K562 (cell line): ENCODE measurements at regions not wholly inside any gene's neighbourhood (a gene's known extent, or its start where the extent isn't known, plus 50 kb on each side); places are given as distances from the start of the nearest gene placed in this dataset.

Source experiments
- ATAC-seq: fragments of 200-7000 bp; cut with Tn5 transposase; 3 replicates; pipeline ENCODE4 v1.9.1; 2020; ENCODE audit warnings: moderate library complexity
- BruUV-seq: library from RNA; stranded (reverse); fragments of 400-500 nt; replicated peaks from 2 replicates; lab custom pipeline; 2021; lab: Mats Ljungman, UMichigan
- CTCF ChIA-PET: fragments of 300-600 bp; formaldehyde crosslinking; extraction: SDS; loops from one replicate; lab custom pipeline; 2021; ENCODE audit warnings: low intra/inter-chr PET ratio; lab: Yijun Ruan, JAX
- POLR2A ChIA-PET: fragments of 300-600, 350-650 bp; sonication (Branson Sonifier 250); formaldehyde crosslinking; extraction: SDS; loops from one replicate; lab custom pipeline; 2021; ENCODE audit warnings: antibody characterized with exemption, inconsistent platforms; lab: Yijun Ruan, JAX
- DNase-seq, 4 experiments: peaks; one replicate each; pipeline versions ENCODE4 v3.0.0 to v3.0.0-alpha.2; 2011 to 2018; ENCODE audit warnings: low spot score in 3 of 4, mixed read lengths in 3 of 4; ENCODE audit errors: extremely low read depth in 1 of 4
- FAIRE-seq: peaks from 2 replicates; lab custom pipeline; 2011; peaks lifted over from hg19 to GRCh38; lab: Jason Lieb, UNC
- H2AFZ ChIP-seq: 2 replicates; pipeline ENCODE4 v1.6.0; 2011; ENCODE audit warnings: low read depth, low read length, control low read depth, inconsistent platforms
- H3K27ac ChIP-seq: fragments of 200-600 bp; 3 replicates; pipeline ENCODE4 v1.8.0; 2011; ENCODE audit warnings: low read depth, mild to moderate bottlenecking, control low read depth, inconsistent platforms, low read length, moderate library complexity, mixed read lengths; ENCODE audit errors: extremely low read depth
- H3K27me3 ChIP-seq, 2 experiments: fragments of 300-600 bp in 1 of 2; 2 replicates in 1 of 2; 3 replicates in 1 of 2; pipeline versions ENCODE4 v1.6.0 to v1.8.0; 2011; ENCODE audit warnings: inconsistent platforms in 2 of 2, low read length in 2 of 2, mild to moderate bottlenecking in 1 of 2, mixed read lengths in 1 of 2, moderate library complexity in 1 of 2; ENCODE audit not compliant: control insufficient read depth in 2 of 2, insufficient read depth in 2 of 2
- H3K36me3 ChIP-seq: fragments of 300-600 bp; 3 replicates; pipeline ENCODE4 v1.8.0; 2011; ENCODE audit warnings: mild to moderate bottlenecking, low read length, inconsistent platforms; ENCODE audit not compliant: control insufficient read depth, insufficient read depth
- H3K4me1 ChIP-seq, 2 experiments: fragments of 200-600 bp in 1 of 2; replicated peaks in 1 of 2; 2 replicates in 1 of 2; 3 replicates in 1 of 2; pipeline versions ENCODE4 v1.5.1 to v1.8.0; 2011; ENCODE audit warnings: inconsistent platforms in 2 of 2, low read length in 2 of 2, mild to moderate bottlenecking in 1 of 2, mixed read lengths in 1 of 2, moderate library complexity in 1 of 2; ENCODE audit not compliant: control insufficient read depth in 2 of 2, insufficient read depth in 2 of 2
- H3K4me2 ChIP-seq: 2 replicates; pipeline ENCODE4 v1.6.1; 2011; ENCODE audit warnings: low read length, control low read depth, inconsistent platforms, mixed read lengths; ENCODE audit not compliant: insufficient read depth
- H3K4me3 ChIP-seq: fragments of 200-600 bp; sonication (generic), shearing (Covaris generic); 2 replicates; pipeline ENCODE4 v1.5.1; 2016; ENCODE audit warnings: control low read depth, inconsistent platforms
- H3K79me2 ChIP-seq: fragments of 200-600 bp; 3 replicates; pipeline ENCODE4 v1.8.0; 2011; ENCODE audit warnings: low read length, inconsistent platforms; ENCODE audit not compliant: control insufficient read depth, insufficient read depth
- H3K9ac ChIP-seq, 2 experiments: 2 replicates each; pipeline versions ENCODE4 v1.6.0 to v1.6.1; 2011; ENCODE audit warnings: low read depth in 2 of 2, low read length in 2 of 2, control low read depth in 1 of 2, inconsistent platforms in 1 of 2, mild to moderate bottlenecking in 1 of 2, mixed read lengths in 1 of 2; ENCODE audit not compliant: insufficient read depth in 1 of 2
- H3K9me1 ChIP-seq: one replicate; pipeline ENCODE4 v1.6.0; 2011; ENCODE audit warnings: inconsistent platforms, mild to moderate bottlenecking, low read length, moderate library complexity; ENCODE audit not compliant: control insufficient read depth, insufficient read depth
- H3K9me3 ChIP-seq: replicated peaks from 2 replicates; pipeline ENCODE4 v1.5.1; 2011; ENCODE audit warnings: low read depth, low read length, inconsistent platforms; ENCODE audit not compliant: control insufficient read depth, insufficient read depth
- H4K20me1 ChIP-seq: replicated peaks from 2 replicates; pipeline ENCODE4 v1.6.1; 2011; ENCODE audit warnings: low read length, inconsistent platforms, mixed read lengths; ENCODE audit not compliant: control insufficient read depth, insufficient read depth
- CBFA2T3 ChIP-seq: fragments of 450-650 bp; IDR thresholded peaks from 2 replicates; pipeline ENCODE4 v1.6.1; 2017
- EHMT2 ChIP-seq: fragments of 450-650 bp; IDR thresholded peaks from 2 replicates; pipeline ENCODE4 v1.6.1; 2018; ENCODE audit warnings: antibody characterized with exemption
- EP300 ChIP-seq: IDR thresholded peaks from 2 replicates; pipeline ENCODE4 v1.6.1; 2012; ENCODE audit warnings: low read length, improper control_type of control experiment
- FOXJ2 ChIP-seq: fragments of 200-800 bp; sonication (Bioruptor generic); IDR thresholded peaks from 2 replicates; pipeline ENCODE4 v1.6.1; 2016; ENCODE audit warnings: missing genetic modification characterization, missing compliant biosample characterization
- FOXP1 ChIP-seq: sonication (generic); formaldehyde crosslinking; IDR thresholded peaks from 2 replicates; pipeline ENCODE4 v1.8.0; 2022; ENCODE audit warnings: mild to moderate bottlenecking, missing genetic modification reagents
- MAFF ChIP-seq: IDR thresholded peaks from 2 replicates; pipeline ENCODE4 v1.6.1; 2012; ENCODE audit warnings: low read length, improper control_type of control experiment
- MTA2 ChIP-seq: fragments of 450-650 bp; IDR thresholded peaks from 2 replicates; pipeline ENCODE4 v1.6.1; 2016; ENCODE audit warnings: low read depth
- PHF8 ChIP-seq: fragments of 200-600 bp; sonication (generic); IDR thresholded peaks from 2 replicates; pipeline ENCODE4 v1.6.1; 2012; ENCODE audit warnings: mixed run types, mild to moderate bottlenecking, inconsistent platforms, low read length, moderate library complexity, borderline replicate concordance
- SMARCB1 ChIP-seq: IDR thresholded peaks from 2 replicates; pipeline ENCODE4 v1.6.1; 2011; ENCODE audit warnings: improper control_type of control experiment, low read depth; ENCODE audit not compliant: insufficient read length
- SRSF3 ChIP-seq: fragments of 200-400 bp; formaldehyde crosslinking; IDR thresholded peaks from 2 replicates; pipeline ENCODE4 v1.6.1; 2016; ENCODE audit warnings: mild to moderate bottlenecking, low read length, moderate library complexity; ENCODE audit not compliant: insufficient read depth
- STAT5B ChIP-seq: fragments of 250-450 bp; sonication (Bioruptor Pico); IDR thresholded peaks from 2 replicates; pipeline ENCODE4 v1.8.0; 2021; ENCODE audit warnings: mild to moderate bottlenecking, inconsistent platforms
- TEAD1 ChIP-seq, 2 experiments: fragments of 450-650 bp in 1 of 2; sonication (generic) in 1 of 2; formaldehyde crosslinking; IDR thresholded peaks; 2 replicates each; pipeline versions ENCODE4 v1.4.0 to v1.8.0; 2020 to 2022; ENCODE audit warnings: mild to moderate bottlenecking in 2 of 2, missing genetic modification reagents in 1 of 2
- TEAD2 ChIP-seq: fragments of 450-650 bp; IDR thresholded peaks from 2 replicates; pipeline ENCODE4 v1.6.1; 2016; ENCODE audit warnings: missing genetic modification characterization, control low read depth, missing compliant biosample characterization
- TEAD4 ChIP-seq, 2 experiments: sonication (generic) in 1 of 2; formaldehyde crosslinking in 1 of 2; IDR thresholded peaks; 2 replicates each; pipeline versions ENCODE4 v1.6.1 to v1.8.0; 2012 to 2022; ENCODE audit warnings: borderline replicate concordance in 1 of 2, inconsistent platforms in 1 of 2, low read length in 1 of 2, mild to moderate bottlenecking in 1 of 2, missing genetic modification reagents in 1 of 2
- ZNF184 ChIP-seq: sonication (generic); formaldehyde crosslinking; IDR thresholded peaks from 2 replicates; pipeline ENCODE4 v1.5.0; 2020; ENCODE audit warnings: missing genetic modification reagents
- ZNF347 ChIP-seq: fragments of 450-650 bp; formaldehyde crosslinking; IDR thresholded peaks from 2 replicates; pipeline ENCODE4 v1.4.0; 2020; ENCODE audit warnings: low read depth, mild to moderate bottlenecking, moderate library complexity
- ZNF395 ChIP-seq: fragments of 200-800 bp; sonication (Bioruptor generic); IDR thresholded peaks from 2 replicates; pipeline ENCODE4 v1.6.1; 2017; ENCODE audit warnings: missing genetic modification characterization, missing compliant biosample characterization
- ZSCAN32 ChIP-seq: fragments of 450-650 bp; formaldehyde crosslinking; IDR thresholded peaks from 2 replicates; pipeline ENCODE4 v1.4.0; 2020; ENCODE audit warnings: mild to moderate bottlenecking, moderate library complexity
- in situ Hi-C: fragments of 300-500 bp; cut with MboI; formaldehyde crosslinking; loops from 4 replicates; pipeline ENCODE4 v1.15.0; 2018; ENCODE audit warnings: inconsistent platforms, mixed read lengths
- intact Hi-C: fragments of 100-400 bp; cut with micrococcal nuclease; formaldehyde crosslinking; loops from 2 replicates; pipeline ENCODE4 v1.14.2; 2022
- TF ChIP-seq, protein P1 (sequence below): sonication (generic); IDR thresholded peaks from 2 replicates; pipeline ENCODE4 v1.6.1; 2016
- TF ChIP-seq, protein P2 (sequence below): fragments of 450-650 bp; formaldehyde crosslinking; IDR thresholded peaks from 2 replicates; pipeline ENCODE4 v1.4.0; 2020; ENCODE audit warnings: mild to moderate bottlenecking

DNA sequence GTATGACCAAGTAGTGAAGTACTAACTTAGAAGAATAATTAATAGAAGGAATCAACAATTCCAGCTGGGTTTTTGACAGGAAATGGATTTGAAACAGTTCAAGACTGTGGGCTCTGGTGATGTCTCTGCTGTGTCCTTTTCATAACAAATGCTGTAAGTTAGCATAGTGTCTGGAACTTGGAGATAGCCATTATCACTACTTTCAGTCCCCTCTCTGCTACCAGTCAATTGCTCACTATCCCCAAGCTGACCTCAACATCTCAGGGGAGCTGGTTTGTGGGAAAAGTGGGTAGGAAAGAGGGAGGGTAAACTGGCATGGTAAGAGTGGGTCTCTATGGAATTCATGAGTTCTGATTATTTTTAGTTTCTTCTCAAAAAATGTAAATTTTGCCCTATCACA lies 231.4 kb upstream of the MID1 start:
- Histone ChIP-seq H2AFZ (no peak overlapping the region), H3K27me3 (no peaks in the 10 kb centered on the region), H3K4me1 (peaks cover 4 to 9% of the 10 kb centered on the region in 2 experiments; a peak in 3 of 5 replicates), H3K36me3 (no peaks in the 10 kb centered on the region), H3K9ac (no peak overlapping the region), H3K9me1 (no peaks in the 10 kb centered on the region), H3K9me3 (no peaks in the 10 kb centered on the region; the same call in 1 of the 2 replicates), H3K4me3 (no peak overlapping the region), H3K27ac (no peak overlapping the region), H3K4me2 (no peak overlapping the region), H4K20me1 (no peaks in the 10 kb centered on the region), H3K79me2 (no peaks in the 10 kb centered on the region)
- CTCF ChIA-PET: no interaction called here
- POLR2A ChIA-PET: interaction anchor here (0.7 kb wide), 2 partner anchors 9 to 32 kb away, joined by 3 to 4 read pairs; no protein-coding TSS in a partner anchor
- ATAC-seq: peak; percentile 83
- no TSS peak for BruUV-seq
- intact Hi-C loops (no loop called here), in situ Hi-C loops (no loop called here)
- FAIRE-seq: peak; percentile 70
- peak in 3 of 4 experiments; percentile 3 to 43 (median 21) for DNase-seq
- TF ChIP-seq STAT5B (CRISPR knock-in tag) (no peak), PHF8 (no peak), TEAD2 (no peak), TEAD4 (IDR thresholded peaks at IDR 0.05; ENCODE audit: low read length) (peak; percentile 76), TEAD4 (CRISPR knock-in tag; IDR thresholded peaks at IDR 0.05; ENCODE audit: borderline replicate concordance) (no peak), TEAD1 (CRISPR knock-in tag; IDR thresholded peaks at IDR 0.05) (no peak), ZSCAN32 (no peak), FOXJ2 (tag) (no peak), EP300 (peak; percentile 44; the same call in 1 of the 2 replicates), ZNF184 (CRISPR knock-in tag) (no peak), MAFF (no peak), SRSF3 (no peak), ZNF347 (CRISPR knock-in tag) (no peak), FOXP1 (CRISPR knock-in tag) (no peak), SMARCB1 (no peak), CBFA2T3 (peak; percentile 81), ZNF395 (CRISPR knock-in tag) (no peak), EHMT2 (no peak), MTA2 (peak; percentile 65)
- TF ChIP-seq, protein P1, sequence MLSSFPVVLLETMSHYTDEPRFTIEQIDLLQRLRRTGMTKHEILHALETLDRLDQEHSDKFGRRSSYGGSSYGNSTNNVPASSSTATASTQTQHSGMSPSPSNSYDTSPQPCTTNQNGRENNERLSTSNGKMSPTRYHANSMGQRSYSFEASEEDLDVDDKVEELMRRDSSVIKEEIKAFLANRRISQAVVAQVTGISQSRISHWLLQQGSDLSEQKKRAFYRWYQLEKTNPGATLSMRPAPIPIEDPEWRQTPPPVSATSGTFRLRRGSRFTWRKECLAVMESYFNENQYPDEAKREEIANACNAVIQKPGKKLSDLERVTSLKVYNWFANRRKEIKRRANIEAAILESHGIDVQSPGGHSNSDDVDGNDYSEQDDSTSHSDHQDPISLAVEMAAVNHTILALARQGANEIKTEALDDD: peak; percentile 36; the same call in 1 of the 2 replicates
- TF ChIP-seq, protein P2, sequence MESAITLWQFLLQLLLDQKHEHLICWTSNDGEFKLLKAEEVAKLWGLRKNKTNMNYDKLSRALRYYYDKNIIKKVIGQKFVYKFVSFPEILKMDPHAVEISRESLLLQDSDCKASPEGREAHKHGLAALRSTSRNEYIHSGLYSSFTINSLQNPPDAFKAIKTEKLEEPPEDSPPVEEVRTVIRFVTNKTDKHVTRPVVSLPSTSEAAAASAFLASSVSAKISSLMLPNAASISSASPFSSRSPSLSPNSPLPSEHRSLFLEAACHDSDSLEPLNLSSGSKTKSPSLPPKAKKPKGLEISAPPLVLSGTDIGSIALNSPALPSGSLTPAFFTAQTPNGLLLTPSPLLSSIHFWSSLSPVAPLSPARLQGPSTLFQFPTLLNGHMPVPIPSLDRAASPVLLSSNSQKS (CRISPR knock-in tag): no peak
